H9 (cell line): ENCODE measurements at regions not wholly inside any gene's neighbourhood (a gene's known extent, or its start where the extent isn't known, plus 50 kb on each side); places are given as distances from the start of the nearest gene placed in this dataset.

ENCODE experiments used
- DNase-seq: peaks from one replicate; pipeline ENCODE4 v3.0.0-alpha.2; 2017
- H2AFZ ChIP-seq: one replicate; pipeline ENCODE4 v1.6.1; 2013; ENCODE audit warnings: mild to moderate bottlenecking, low read length, control low read depth, moderate library complexity
- H2AK5ac ChIP-seq: 2 replicates; pipeline ENCODE4 v1.6.1; 2013; ENCODE audit warnings: low read length, control low read depth, mixed read lengths; ENCODE audit not compliant: insufficient read length
- H2BK120ac ChIP-seq: one replicate; pipeline ENCODE4 v1.6.1; 2013; ENCODE audit warnings: low read depth, mild to moderate bottlenecking, low read length, control low read depth, inconsistent platforms; ENCODE audit not compliant: poor library complexity, severe bottlenecking
- H2BK12ac ChIP-seq: 2 replicates; pipeline ENCODE4 v1.6.1; 2013; ENCODE audit warnings: low read length, control low read depth, mixed read lengths, low read depth; ENCODE audit not compliant: insufficient read length
- H2BK15ac ChIP-seq: 2 replicates; pipeline ENCODE4 v1.6.1; 2013; ENCODE audit warnings: low read depth, low read length, control low read depth
- H2BK20ac ChIP-seq: one replicate; pipeline ENCODE4 v1.6.1; 2013; ENCODE audit warnings: low read depth, mild to moderate bottlenecking, low read length, control low read depth, inconsistent platforms; ENCODE audit not compliant: poor library complexity, severe bottlenecking
- H2BK5ac ChIP-seq: 2 replicates; pipeline ENCODE4 v1.6.1; 2013; ENCODE audit warnings: low read length, control low read depth, mixed read lengths; ENCODE audit not compliant: insufficient read length
- H3K14ac ChIP-seq: 2 replicates; pipeline ENCODE4 v1.6.1; 2013; ENCODE audit warnings: low read length, control low read depth; ENCODE audit not compliant: insufficient read depth
- H3K18ac ChIP-seq: 2 replicates; pipeline ENCODE4 v1.6.1; 2013; ENCODE audit warnings: low read depth, mild to moderate bottlenecking, mixed read lengths, low read length, control low read depth; ENCODE audit not compliant: insufficient read length
- H3K23ac ChIP-seq: 2 replicates; pipeline ENCODE4 v1.6.1; 2013; ENCODE audit warnings: low read length, control low read depth, mixed read lengths, low read depth; ENCODE audit not compliant: insufficient read length
- H3K23me2 ChIP-seq: 2 replicates; pipeline ENCODE4 v1.6.1; 2013; ENCODE audit warnings: low read depth, mild to moderate bottlenecking, mixed read lengths, low read length, control low read depth; ENCODE audit not compliant: insufficient read length, poor library complexity, severe bottlenecking
- H3K27ac ChIP-seq: 2 replicates; pipeline ENCODE4 v1.5.1; 2013; ENCODE audit warnings: low read length, control low read depth, mixed read lengths, low read depth; ENCODE audit not compliant: insufficient read length
- H3K27me3 ChIP-seq: 2 replicates; pipeline ENCODE4 v1.6.1; 2013; ENCODE audit warnings: low read length, control low read depth, inconsistent platforms; ENCODE audit not compliant: insufficient read depth
- H3K4ac ChIP-seq: 2 replicates; pipeline ENCODE4 v1.6.1; 2013; ENCODE audit warnings: low read depth, mild to moderate bottlenecking, control low read depth, inconsistent platforms, low read length, moderate library complexity
- H3K4me1 ChIP-seq: 2 replicates; pipeline ENCODE4 v1.6.1; 2013; ENCODE audit warnings: low read length, control low read depth, inconsistent platforms; ENCODE audit not compliant: insufficient read depth
- H3K4me2 ChIP-seq: 2 replicates; pipeline ENCODE4 v1.6.1; 2013; ENCODE audit warnings: low read length, control low read depth, mixed read lengths; ENCODE audit not compliant: insufficient read length, insufficient read depth
- H3K56ac ChIP-seq: 2 replicates; pipeline ENCODE4 v1.6.1; 2013; ENCODE audit warnings: low read depth, mild to moderate bottlenecking, mixed read lengths, low read length, control low read depth; ENCODE audit not compliant: insufficient read length
- H3K79me1 ChIP-seq: 2 replicates; pipeline ENCODE4 v1.6.1; 2013; ENCODE audit warnings: low read depth, mild to moderate bottlenecking, moderate library complexity, low read length, control low read depth, inconsistent platforms; ENCODE audit not compliant: insufficient read depth, poor library complexity, severe bottlenecking
- H3K79me2 ChIP-seq: 2 replicates; pipeline ENCODE4 v1.6.1; 2013; ENCODE audit warnings: low read length, control low read depth, inconsistent platforms; ENCODE audit not compliant: insufficient read depth
- H3K9ac ChIP-seq: 2 replicates; pipeline ENCODE4 v1.6.1; 2013; ENCODE audit warnings: low read length, control low read depth, mixed read lengths; ENCODE audit not compliant: insufficient read length; ENCODE audit errors: extremely low read depth
- H3K9me3 ChIP-seq: one replicate; pipeline ENCODE4 v1.6.1; 2013; ENCODE audit warnings: low read depth, low read length, inconsistent platforms; ENCODE audit not compliant: control insufficient read depth
- H3T11ph ChIP-seq: one replicate; pipeline ENCODE4 v1.6.1; 2013; ENCODE audit warnings: mild to moderate bottlenecking, low read length, control low read depth, inconsistent platforms
- H4K20me1 ChIP-seq: one replicate; pipeline ENCODE4 v1.6.1; 2013; ENCODE audit not compliant: control insufficient read depth, insufficient read length, insufficient read depth
- H4K5ac ChIP-seq: 2 replicates; pipeline ENCODE4 v1.6.1; 2013; ENCODE audit warnings: low read depth, mild to moderate bottlenecking, mixed read lengths, low read length, control low read depth; ENCODE audit not compliant: insufficient read length
- H4K8ac ChIP-seq: replicated peaks from 2 replicates; pipeline ENCODE4 v1.6.1; 2013; ENCODE audit warnings: low read length, control low read depth, mixed read lengths, low read depth; ENCODE audit not compliant: insufficient read length
- H4K91ac ChIP-seq: 2 replicates; pipeline ENCODE4 v1.6.1; 2013; ENCODE audit warnings: low read depth, mild to moderate bottlenecking, moderate library complexity, mixed read lengths, low read length, control low read depth; ENCODE audit not compliant: insufficient read length
- H3K27ac Mint-ChIP-seq, 3 experiments: 2 replicates in 2 of 3; 3 replicates in 1 of 3; pipeline ENCODE4 v1.8.0; 2020 to 2021; ENCODE audit warnings: mixed read lengths in 3 of 3, mild to moderate bottlenecking in 1 of 3, moderate library complexity in 1 of 3
- H3K27me3 Mint-ChIP-seq: 2 replicates; pipeline ENCODE4 v1.8.0; 2021; ENCODE audit warnings: low read depth, mild to moderate bottlenecking, moderate library complexity, mixed read lengths
- H3K36me3 Mint-ChIP-seq, 3 experiments: 2 replicates in 2 of 3; 3 replicates in 1 of 3; pipeline ENCODE4 v1.8.0; 2020 to 2021; ENCODE audit warnings: low read depth in 3 of 3, mixed read lengths in 3 of 3; ENCODE audit not compliant: insufficient read depth in 1 of 3
- H3K4me1 Mint-ChIP-seq, 2 experiments: 2 replicates each; pipeline ENCODE4 v1.8.0; 2020; ENCODE audit warnings: mixed read lengths in 2 of 2
- H3K4me3 Mint-ChIP-seq, 2 experiments: 2 replicates in 1 of 2; 3 replicates in 1 of 2; pipeline ENCODE4 v1.8.0; 2020 to 2021; ENCODE audit warnings: mild to moderate bottlenecking in 2 of 2, mixed read lengths in 2 of 2, moderate library complexity in 1 of 2
- H3K9me3 Mint-ChIP-seq, 2 experiments: 2 replicates in 1 of 2; 3 replicates in 1 of 2; pipeline ENCODE4 v1.8.0; 2020; ENCODE audit warnings: mild to moderate bottlenecking in 2 of 2, mixed read lengths in 2 of 2, moderate library complexity in 1 of 2
- WGBS: extraction: QIAGEN DNeasy Blood & Tissue Kit; methylation state at CpG from one replicate; pipeline ENCODE4 v1.1.7; 2013; ENCODE audit warnings: missing lambda C conversion rate, low lambda C conversion rate, mixed read lengths; ENCODE audit not compliant: insufficient read length; ENCODE audit errors: extremely low coverage; 5-methylcytosine and 5-hydroxymethylcytosine counted together
- TF ChIP-seq, protein P1 (sequence below): fragments of 200-600 bp; sonication (generic); conservative IDR thresholded peaks from 3 replicates; pipeline ENCODE4 v1.8.0; 2021; ENCODE audit warnings: antibody characterized with exemption, mild to moderate bottlenecking

DNA sequence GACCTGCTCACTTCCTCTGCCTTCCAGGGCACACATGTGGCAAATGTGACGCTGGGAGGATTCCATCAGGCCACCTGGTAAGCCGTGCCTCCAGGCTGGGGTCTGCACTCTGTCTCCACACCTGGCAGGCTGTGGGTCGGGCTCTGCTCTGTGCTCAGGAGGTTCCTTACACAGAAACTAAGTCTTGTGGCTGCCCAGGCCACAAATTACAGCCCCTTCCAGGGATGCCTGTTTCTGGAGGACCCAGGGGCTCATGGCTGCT lies 58.2 kb downstream of the RMI2 start:
- no peak for DNase-seq
- Histone ChIP-seq H4K91ac (no peak overlapping the region), H4K5ac (no peak overlapping the region), H2BK5ac (no peak overlapping the region), H3K23me2 (peaks cover 3% of the 10 kb centered on the region), H2AK5ac (no peak overlapping the region), H3K79me2 (no peaks in the 10 kb centered on the region), H3K56ac (no peak overlapping the region), H2BK20ac (no peak overlapping the region), H3K9ac (no peak overlapping the region), H3K14ac (no peak overlapping the region), H4K8ac (no peak overlapping the region), H4K20me1 (no peaks in the 10 kb centered on the region), H2AFZ (no peak overlapping the region), H3K23ac (no peak overlapping the region), H2BK120ac (no peak overlapping the region), H3K27ac (no peak overlapping the region), H3K4me2 (no peak overlapping the region), H3K4ac (no peak overlapping the region), H2BK15ac (no peak overlapping the region), H2BK12ac (no peak overlapping the region), H3K4me1 (no peaks in the 10 kb centered on the region), H3K79me1 (no peaks in the 10 kb centered on the region), H3K9me3 (no peaks in the 10 kb centered on the region), H3K27me3 (no peaks in the 10 kb centered on the region), H3K18ac (no peak overlapping the region), H3T11ph (no peak overlapping the region)
- peaks cover 0 to 4% of the 10 kb centered on the region in 2 experiments; a peak in 3 of 5 replicates for H3K9me3 Mint-ChIP-seq
- H3K4me1 Mint-ChIP-seq: peaks cover 2 to 5% of the 10 kb centered on the region in 2 experiments; a peak in 3 of 4 replicates
- H3K4me3 Mint-ChIP-seq: no peak overlapping the region
- no peaks in the 10 kb centered on the region for H3K36me3 Mint-ChIP-seq
- no peaks in the 10 kb centered on the region; the same call in 1 of the 2 replicates for H3K27me3 Mint-ChIP-seq
- no CpG with 5 or more reads among the region's 3 CpGs for WGBS
- no peak overlapping the region for H3K27ac Mint-ChIP-seq
- TF ChIP-seq, protein P1, sequence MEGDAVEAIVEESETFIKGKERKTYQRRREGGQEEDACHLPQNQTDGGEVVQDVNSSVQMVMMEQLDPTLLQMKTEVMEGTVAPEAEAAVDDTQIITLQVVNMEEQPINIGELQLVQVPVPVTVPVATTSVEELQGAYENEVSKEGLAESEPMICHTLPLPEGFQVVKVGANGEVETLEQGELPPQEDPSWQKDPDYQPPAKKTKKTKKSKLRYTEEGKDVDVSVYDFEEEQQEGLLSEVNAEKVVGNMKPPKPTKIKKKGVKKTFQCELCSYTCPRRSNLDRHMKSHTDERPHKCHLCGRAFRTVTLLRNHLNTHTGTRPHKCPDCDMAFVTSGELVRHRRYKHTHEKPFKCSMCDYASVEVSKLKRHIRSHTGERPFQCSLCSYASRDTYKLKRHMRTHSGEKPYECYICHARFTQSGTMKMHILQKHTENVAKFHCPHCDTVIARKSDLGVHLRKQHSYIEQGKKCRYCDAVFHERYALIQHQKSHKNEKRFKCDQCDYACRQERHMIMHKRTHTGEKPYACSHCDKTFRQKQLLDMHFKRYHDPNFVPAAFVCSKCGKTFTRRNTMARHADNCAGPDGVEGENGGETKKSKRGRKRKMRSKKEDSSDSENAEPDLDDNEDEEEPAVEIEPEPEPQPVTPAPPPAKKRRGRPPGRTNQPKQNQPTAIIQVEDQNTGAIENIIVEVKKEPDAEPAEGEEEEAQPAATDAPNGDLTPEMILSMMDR: no peak
